ENCODE measurements at regions not wholly inside any gene's neighbourhood (a gene's known extent, or its start where the extent isn't known, plus 50 kb on each side); places are given as distances from the start of the nearest gene placed in this dataset.
"Not testable (repeated sequence)": the region's sequence is repeated elsewhere in the genome, so short reads cannot be mapped to it uniquely, and the experiment has no call there.

GRCh38 chr2:16096962-16097361 is 156.6 kb downstream of the MYCN start:
- intact Hi-C loops (cut with DNase I, micrococcal nuclease): no loop called here
- no peak for DNase-seq
- peak; percentile 64 for ATAC-seq

GRCh38 chr2:16095483-16095882 is 155.1 kb downstream of the MYCN start:
- ATAC-seq; intact Hi-C loops (cut with DNase I, micrococcal nuclease); DNase-seq: not testable (repeated sequence)

- DNase-seq (no peak), ATAC-seq (no peak)
- intact Hi-C loops (cut with DNase I, micrococcal nuclease): no loop called here
Observed at GRCh38 chr2:16094811-16095210, 154.5 kb downstream of the MYCN start.

- ATAC-seq: peak; percentile 91
- peak; percentile 41 to 46 for DNase-seq
- intact Hi-C loops (cut with DNase I, micrococcal nuclease): no loop called here
Observed at GRCh38 chr2:16093639-16094529, 153.5 kb downstream of the MYCN start.

GRCh38 chr2:16092861-16093638 is 152.7 kb downstream of the MYCN start:
- DNase-seq: no peak
- no peak for ATAC-seq

GRCh38 chr2:16091576-16092282 is 151.4 kb downstream of the MYCN start:
- intact Hi-C loops (cut with DNase I, micrococcal nuclease): no loop called here
- ATAC-seq (no peak), DNase-seq (no peak)

More at GRCh38 chr2:16092861-16093638, 152.7 kb downstream of the MYCN start:
- intact Hi-C loops (cut with DNase I, micrococcal nuclease): no loop called here

- intact Hi-C loops (cut with DNase I, micrococcal nuclease): no loop called here
- no peak for ATAC-seq
- no peak for DNase-seq
Observed at GRCh38 chr2:16090650-16091575, 150.6 kb downstream of the MYCN start.

GRCh38 chr2:16089491-16089890 is 149.1 kb downstream of the MYCN start:
- DNase-seq; ATAC-seq; intact Hi-C loops (cut with DNase I, micrococcal nuclease): not testable (repeated sequence)

- DNase-seq (no peak), ATAC-seq (no peak)
- intact Hi-C loops (cut with DNase I, micrococcal nuclease): no loop called here
Observed at GRCh38 chr2:16088802-16089112, 148.4 kb downstream of the MYCN start.

DNA sequence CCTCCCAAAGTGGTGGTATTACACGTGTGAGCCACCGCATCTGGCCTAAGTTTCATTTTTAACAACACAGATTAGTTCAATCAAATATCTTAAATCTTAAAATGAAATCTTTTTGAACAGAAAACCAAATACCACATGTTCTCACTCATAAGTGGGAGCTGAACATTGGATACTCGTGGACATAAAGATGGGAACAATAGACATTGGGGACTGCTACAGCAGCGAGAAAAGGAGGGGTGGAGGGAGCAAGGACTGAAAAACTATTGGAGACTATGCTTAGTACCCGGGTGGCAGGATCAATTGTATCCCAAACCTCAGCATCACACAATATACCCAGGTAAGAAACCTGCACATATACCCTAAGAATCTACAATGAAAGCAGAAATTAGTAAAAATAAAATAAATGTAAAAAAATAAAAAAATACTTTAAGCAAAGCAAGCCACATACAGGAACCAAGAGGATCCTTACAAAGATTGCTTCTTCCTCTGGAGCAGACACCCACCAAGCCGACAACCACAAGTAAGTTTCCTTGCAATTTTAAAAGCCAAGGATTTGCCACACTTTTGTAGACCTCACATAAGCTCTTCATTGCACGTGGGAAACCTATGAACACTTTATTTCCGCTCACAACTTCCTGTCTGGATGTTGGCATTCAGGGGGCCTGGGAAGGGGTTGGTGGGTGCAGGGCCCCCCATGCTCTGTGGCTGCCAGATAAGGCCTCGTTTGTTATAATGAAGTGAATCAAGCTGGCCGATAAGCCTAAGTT is 147.9 kb downstream of the MYCN start:
- intact Hi-C loops (cut with DNase I, micrococcal nuclease): no loop called here
- ATAC-seq: no peak
- no peak for DNase-seq

DNA sequence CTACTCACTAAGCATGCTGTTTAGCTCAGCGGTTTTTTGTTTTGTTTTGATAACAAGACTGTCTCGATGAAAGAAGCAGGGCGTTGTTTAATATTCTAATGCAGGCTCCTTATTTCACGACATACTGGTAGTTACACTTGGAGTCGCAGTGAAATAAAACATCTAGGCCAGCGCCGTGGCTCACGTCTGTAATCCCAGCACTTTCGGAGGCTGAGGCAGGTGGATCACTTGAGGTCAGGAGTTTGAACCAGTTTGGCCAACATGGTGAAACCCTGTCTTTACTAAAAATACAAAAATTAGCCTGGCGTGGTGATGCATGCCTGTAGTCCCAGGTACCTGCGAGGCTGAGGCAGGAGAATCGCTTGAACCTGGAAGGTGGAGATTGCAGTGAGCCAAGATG is 145.8 kb downstream of the MYCN start:
- intact Hi-C loops (cut with DNase I, micrococcal nuclease); ATAC-seq; DNase-seq: not testable (repeated sequence)

GRCh38 chr2:16085073-16085472 is 144.7 kb downstream of the MYCN start:
- intact Hi-C loops (cut with DNase I, micrococcal nuclease): no loop called here

DNA sequence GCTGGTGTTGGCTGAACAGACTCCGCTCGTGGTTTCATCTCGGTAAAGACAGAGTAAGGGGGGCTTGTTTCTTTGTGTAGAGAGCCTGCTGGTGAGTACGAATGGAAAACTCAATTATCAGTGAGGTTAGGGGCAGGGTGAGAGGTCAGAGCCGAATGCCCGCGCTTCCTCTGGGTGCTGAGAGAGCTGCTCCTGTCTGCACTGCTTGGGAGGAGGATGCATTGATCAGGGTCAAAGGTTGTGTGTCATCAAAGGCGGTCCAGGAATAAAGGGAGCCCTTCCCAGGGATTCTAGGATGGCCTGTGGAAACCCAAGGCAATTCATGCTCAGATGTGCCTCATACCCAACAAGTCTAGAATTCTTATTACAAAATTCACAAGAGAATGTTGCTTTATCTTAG is 143.9 kb downstream of the MYCN start:
- no peak for ATAC-seq
- no peak for DNase-seq
- intact Hi-C loops (cut with DNase I, micrococcal nuclease): no loop called here

More at GRCh38 chr2:16085073-16085472, 144.7 kb downstream of the MYCN start:
- DNase-seq (no peak), ATAC-seq (no peak)

DNA sequence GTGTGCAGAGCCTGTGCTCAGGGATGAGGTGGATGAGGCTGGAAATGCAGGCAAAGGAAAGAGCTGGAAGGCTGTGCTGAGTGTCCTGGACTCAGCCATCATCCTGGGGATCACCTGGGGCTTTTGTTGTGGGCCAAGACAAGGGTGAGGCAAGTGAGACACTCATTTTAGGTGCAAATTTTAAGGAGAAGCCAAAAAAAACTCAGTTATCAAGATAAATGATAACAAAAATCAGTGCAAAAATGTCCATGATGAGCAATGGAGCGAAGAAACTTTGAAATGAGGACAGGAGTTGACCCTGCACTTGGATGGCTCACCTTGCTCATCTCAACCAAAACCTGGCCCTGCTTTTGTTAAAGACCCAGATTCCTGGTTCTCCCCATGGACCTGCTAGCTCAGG is 141.9 kb downstream of the MYCN start:
- intact Hi-C loops (cut with DNase I, micrococcal nuclease): no loop called here
- DNase-seq (no peak), ATAC-seq (no peak)

GRCh38 chr2:16081316-16082200 is 141.2 kb downstream of the MYCN start:
- DNase-seq (no peak), ATAC-seq (no peak)
- intact Hi-C loops (cut with DNase I, micrococcal nuclease): no loop called here

DNA sequence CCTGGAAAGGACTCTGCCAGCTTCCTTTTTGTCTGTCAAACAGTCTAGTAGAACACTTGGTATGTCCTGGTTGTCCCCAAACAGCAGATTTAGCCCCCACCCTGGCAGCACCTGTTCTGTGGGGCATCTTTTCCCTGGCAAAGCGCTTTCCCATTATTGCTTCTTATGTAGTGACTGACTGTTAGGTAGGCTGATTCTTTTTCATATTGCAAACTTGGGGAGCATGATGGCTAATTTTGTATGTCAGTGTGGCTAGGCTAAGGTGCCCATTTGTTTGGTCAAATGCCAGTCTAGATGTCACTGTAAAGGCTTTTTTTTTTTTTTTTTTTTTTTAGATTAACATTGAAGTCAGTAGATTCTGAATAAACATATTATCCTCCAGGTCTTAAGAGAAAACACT is 140.2 kb downstream of the MYCN start:
- no peak for DNase-seq
- no peak for ATAC-seq
- intact Hi-C loops (cut with DNase I, micrococcal nuclease): no loop called here

- no peak for DNase-seq
- ATAC-seq: no peak
- intact Hi-C loops (cut with DNase I, micrococcal nuclease): no loop called here
Observed at GRCh38 chr2:16080071-16080470, 139.7 kb downstream of the MYCN start.

Measured in left colon (tissue), 2 donors.